ENCODE measurements at regions not wholly inside any gene's neighbourhood (a gene's known extent, or its start where the extent isn't known, plus 50 kb on each side); places are given as distances from the start of the nearest gene placed in this dataset.

GRCh38 chr12:74424778-74425177 lies 112.9 kb upstream of the ATXN7L3B start:
- no peak for TF ChIP-seq CTCF (conservative IDR thresholded peaks at IDR 0.05)
- no peak overlapping the region for H3K27ac ChIP-seq

- TF ChIP-seq CTCF (conservative IDR thresholded peaks at IDR 0.05), result no peak
- H3K27ac ChIP-seq, result no peak overlapping the region
Observed at GRCh38 chr12:74426091-74426490, 111.5 kb upstream of the ATXN7L3B start.

- no peak for TF ChIP-seq CTCF (conservative IDR thresholded peaks at IDR 0.05)
- H3K27ac ChIP-seq, result no peak overlapping the region
Observed at GRCh38 chr12:74429535-74429934, 108.1 kb upstream of the ATXN7L3B start.

- H3K27ac ChIP-seq, result no peak overlapping the region
- no peak for TF ChIP-seq CTCF (conservative IDR thresholded peaks at IDR 0.05)
Observed at GRCh38 chr12:74431801-74432200, 105.8 kb upstream of the ATXN7L3B start.

GRCh38 chr12:74440469-74440868 lies 97.2 kb upstream of the ATXN7L3B start:
- no peak overlapping the region for H3K27ac ChIP-seq
- no peak for TF ChIP-seq CTCF (conservative IDR thresholded peaks at IDR 0.05)

GRCh38 chr12:74441872-74442271 lies 95.8 kb upstream of the ATXN7L3B start:
- no peak for TF ChIP-seq CTCF (conservative IDR thresholded peaks at IDR 0.05)
- no peak overlapping the region for H3K27ac ChIP-seq

GRCh38 chr12:74446466-74446865 lies 91.2 kb upstream of the ATXN7L3B start:
- H3K27ac ChIP-seq, result no peak overlapping the region
- TF ChIP-seq CTCF (conservative IDR thresholded peaks at IDR 0.05), result no peak

GRCh38 chr12:74449872-74450271 lies 87.8 kb upstream of the ATXN7L3B start:
- H3K27ac ChIP-seq, result no peak overlapping the region
- TF ChIP-seq CTCF (conservative IDR thresholded peaks at IDR 0.05), result no peak
